Neural progenitor cell (in vitro differentiated cells): ENCODE measurements at regions not wholly inside any gene's neighbourhood (a gene's known extent, or its start where the extent isn't known, plus 50 kb on each side); places are given as distances from the start of the nearest gene placed in this dataset.
A peak's percentile ranks its signal among the peaks of the same experiment; 100 is the strongest.

ENCODE experiments used
- DNase-seq: peaks from one replicate; pipeline ENCODE4 v3.0.0-alpha.2; 2016; ENCODE audit warnings: low spot score
- H2AFZ ChIP-seq: fragments of 200-600 bp; sonication (generic); replicated peaks from 2 replicates; pipeline ENCODE4 v1.6.1; 2016; ENCODE audit warnings: antibody characterized with exemption
- H3F3A ChIP-seq: fragments of 200-600 bp; sonication (generic); 2 replicates; pipeline ENCODE4 v1.6.1; 2016; ENCODE audit warnings: antibody characterized with exemption, low read depth
- H3K27ac ChIP-seq: fragments of 200-600 bp; sonication (generic); 2 replicates; pipeline ENCODE4 v1.5.1; 2016; ENCODE audit warnings: mild to moderate bottlenecking
- H3K27me3 ChIP-seq: fragments of 200-600 bp; sonication (generic); 2 replicates; pipeline ENCODE4 v1.6.1; 2016; ENCODE audit warnings: mild to moderate bottlenecking, moderate library complexity
- H3K36me3 ChIP-seq: fragments of 200-600 bp; sonication (generic); 2 replicates; pipeline ENCODE4 v1.5.1; 2016
- H3K4me1 ChIP-seq: fragments of 200-600 bp; sonication (generic); 2 replicates; pipeline ENCODE4 v1.6.1; 2016; ENCODE audit warnings: mixed run types
- H3K4me2 ChIP-seq: fragments of 200-600 bp; sonication (generic); 2 replicates; pipeline ENCODE4 v1.6.1; 2016
- H3K4me3 ChIP-seq: fragments of 200-600 bp; sonication (generic); 2 replicates; pipeline ENCODE4 v1.5.1; 2016
- H3K79me2 ChIP-seq: fragments of 200-600 bp; sonication (generic); 2 replicates; pipeline ENCODE4 v1.6.1; 2016; ENCODE audit warnings: low read depth
- H3K9ac ChIP-seq: fragments of 200-600 bp; sonication (generic); 2 replicates; pipeline ENCODE4 v1.6.1; 2016
- H3K9me3 ChIP-seq: fragments of 200-600 bp; sonication (generic); 2 replicates; pipeline ENCODE4 v1.5.1; 2016; ENCODE audit warnings: low read depth
- H4K20me1 ChIP-seq: fragments of 200-600 bp; sonication (generic); 2 replicates; pipeline ENCODE4 v1.6.1; 2016; ENCODE audit warnings: low read depth
- H3K27ac Mint-ChIP-seq: 3 replicates; pipeline ENCODE4 v1.8.0; 2021; ENCODE audit warnings: mixed read lengths
- H3K27me3 Mint-ChIP-seq: 2 replicates; pipeline ENCODE4 v1.8.0; 2022; ENCODE audit warnings: low read depth, mild to moderate bottlenecking, inconsistent platforms, moderate library complexity, mixed read lengths; ENCODE audit not compliant: insufficient read depth
- H3K36me3 Mint-ChIP-seq: 3 replicates; pipeline ENCODE4 v1.8.0; 2021; ENCODE audit warnings: mixed read lengths
- H3K4me1 Mint-ChIP-seq: 3 replicates; pipeline ENCODE4 v1.8.0; 2021; ENCODE audit warnings: mixed read lengths
- H3K4me3 Mint-ChIP-seq: 3 replicates; pipeline ENCODE4 v1.8.0; 2021; ENCODE audit warnings: mild to moderate bottlenecking, moderate library complexity, mixed read lengths
- H3K9me3 Mint-ChIP-seq: 3 replicates; pipeline ENCODE4 v1.8.0; 2020; ENCODE audit warnings: mixed read lengths
- CTCF ChIP-seq: fragments of 200-600 bp; sonication (generic); IDR thresholded peaks from 2 replicates; pipeline ENCODE4 v1.5.1; 2017; ENCODE audit warnings: antibody characterized with exemption, mild to moderate bottlenecking
- EZH2 ChIP-seq: fragments of 200-600 bp; sonication (generic); IDR thresholded peaks from 2 replicates; pipeline ENCODE4 v1.6.1; 2017; ENCODE audit warnings: antibody characterized with exemption, mild to moderate bottlenecking, moderate library complexity
- EZH2phosphoT487 ChIP-seq: fragments of 200-600 bp; sonication (generic); IDR thresholded peaks from 2 replicates; pipeline ENCODE4 v1.6.1; 2017; ENCODE audit warnings: antibody characterized with exemption

GRCh38 chr2:124975648-124976047 is 950.6 kb downstream of the CNTNAP5 start:
- no peak overlapping the region for H3K4me3 Mint-ChIP-seq
- H3F3A ChIP-seq, result no peaks in the 10 kb centered on the region
- no peak overlapping the region for H3K4me3 ChIP-seq
- no peak overlapping the region for H3K27ac ChIP-seq
- no peak overlapping the region for H3K9ac ChIP-seq
- H3K36me3 Mint-ChIP-seq, result no peaks in the 10 kb centered on the region
- no peaks in the 10 kb centered on the region for H4K20me1 ChIP-seq
- no peak for DNase-seq
- H3K4me1 ChIP-seq, result no peaks in the 10 kb centered on the region
- H3K9me3 Mint-ChIP-seq, result no peaks in the 10 kb centered on the region
- H2AFZ ChIP-seq, result no peak overlapping the region
- no peaks in the 10 kb centered on the region for H3K9me3 ChIP-seq
- no peak overlapping the region for H3K4me2 ChIP-seq
- no peaks in the 10 kb centered on the region for H3K36me3 ChIP-seq
- H3K4me1 Mint-ChIP-seq, result no peaks in the 10 kb centered on the region
- no peak overlapping the region for H3K27ac Mint-ChIP-seq
- no peaks in the 10 kb centered on the region for H3K27me3 ChIP-seq
- H3K27me3 Mint-ChIP-seq, result no peaks in the 10 kb centered on the region
- no peaks in the 10 kb centered on the region for H3K79me2 ChIP-seq
- TF ChIP-seq CTCF (no peak), EZH2 (no peak), EZH2phosphoT487 (no peak)

DNA sequence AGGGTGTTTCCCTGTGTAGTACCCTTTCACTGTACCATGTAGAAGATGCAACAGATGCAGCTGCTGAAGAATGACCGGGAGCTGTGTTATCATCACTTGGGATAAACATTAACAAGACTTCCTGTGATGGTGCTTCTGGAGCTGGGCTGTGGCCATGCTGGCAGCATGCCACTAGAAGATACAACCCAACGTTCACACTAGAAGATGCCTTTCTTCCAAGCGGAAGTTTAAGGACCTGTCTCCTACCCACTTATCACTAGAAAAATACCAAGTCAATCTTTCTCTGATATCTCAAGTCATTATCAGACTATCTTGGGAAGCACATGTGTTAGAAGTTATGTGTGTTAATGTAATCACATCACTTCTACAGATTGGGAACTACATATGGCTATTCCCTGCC is 953.5 kb downstream of the CNTNAP5 start:
- Mint-ChIP-seq H3K4me1 (peaks cover 6% of the 10 kb centered on the region), H3K27ac (no peak overlapping the region), H3K36me3 (no peaks in the 10 kb centered on the region), H3K9me3 (no peaks in the 10 kb centered on the region), H3K4me3 (no peak overlapping the region), H3K27me3 (no peaks in the 10 kb centered on the region)
- no peak for DNase-seq
- no peak overlapping the region for H3K27ac ChIP-seq
- H3K36me3 ChIP-seq, result no peaks in the 10 kb centered on the region
- H2AFZ ChIP-seq, result no peak overlapping the region
- no peaks in the 10 kb centered on the region for H3F3A ChIP-seq
- H3K4me2 ChIP-seq, result no peak overlapping the region
- no peaks in the 10 kb centered on the region for H3K27me3 ChIP-seq
- TF ChIP-seq EZH2, result no peak
- no peaks in the 10 kb centered on the region for H3K4me1 ChIP-seq
- H3K4me3 ChIP-seq, result no peak overlapping the region
- H3K9me3 ChIP-seq, result no peaks in the 10 kb centered on the region
- H3K9ac ChIP-seq, result no peak overlapping the region
- H4K20me1 ChIP-seq, result no peaks in the 10 kb centered on the region
- no peaks in the 10 kb centered on the region for H3K79me2 ChIP-seq

- Histone ChIP-seq H3K9ac (no peak overlapping the region), H3K36me3 (no peaks in the 10 kb centered on the region), H2AFZ (no peak overlapping the region), H4K20me1 (no peaks in the 10 kb centered on the region), H3K4me1 (peaks cover 7% of the 10 kb centered on the region), H3K27me3 (no peaks in the 10 kb centered on the region), H3F3A (no peaks in the 10 kb centered on the region), H3K4me2 (no peak overlapping the region), H3K27ac (no peak overlapping the region), H3K9me3 (no peaks in the 10 kb centered on the region), H3K4me3 (no peak overlapping the region), H3K79me2 (no peaks in the 10 kb centered on the region)
- Mint-ChIP-seq H3K27me3 (peaks cover 3% of the 10 kb centered on the region), H3K36me3 (no peaks in the 10 kb centered on the region), H3K9me3 (peaks cover 9% of the 10 kb centered on the region), H3K4me1 (peaks cover 30% of the 10 kb centered on the region), H3K4me3 (no peak overlapping the region), H3K27ac (no peak overlapping the region)
- TF ChIP-seq CTCF (no peak), EZH2 (no peak), EZH2phosphoT487 (no peak)
- DNase-seq, result no peak
Observed at GRCh38 chr2:124983595-124983994, 958.5 kb downstream of the CNTNAP5 start.

GRCh38 chr2:124985270-124985669 is 960.2 kb downstream of the CNTNAP5 start:
- H3K4me1 ChIP-seq, result peaks cover 7% of the 10 kb centered on the region
- H3K36me3 Mint-ChIP-seq, result no peaks in the 10 kb centered on the region
- no peak overlapping the region for H3K9ac ChIP-seq
- H3K9me3 ChIP-seq, result no peaks in the 10 kb centered on the region
- H3K4me2 ChIP-seq, result no peak overlapping the region
- H3K4me3 ChIP-seq, result no peak overlapping the region
- peak overlapping the region; percentile 42 for H2AFZ ChIP-seq
- TF ChIP-seq EZH2 (no peak), CTCF (no peak), EZH2phosphoT487 (no peak)
- H4K20me1 ChIP-seq, result no peaks in the 10 kb centered on the region
- peaks cover 3% of the 10 kb centered on the region for H3K27me3 Mint-ChIP-seq
- no peak overlapping the region for H3K27ac ChIP-seq
- H3K36me3 ChIP-seq, result no peaks in the 10 kb centered on the region
- peaks cover 9% of the 10 kb centered on the region for H3K9me3 Mint-ChIP-seq
- no peak overlapping the region for H3K4me3 Mint-ChIP-seq
- H3K4me1 Mint-ChIP-seq, result peaks cover 30% of the 10 kb centered on the region
- H3K27ac Mint-ChIP-seq, result peak overlapping the region; percentile 31
- no peaks in the 10 kb centered on the region for H3K27me3 ChIP-seq
- no peaks in the 10 kb centered on the region for H3F3A ChIP-seq
- H3K79me2 ChIP-seq, result no peaks in the 10 kb centered on the region
- no peak for DNase-seq
